Stimulated activated CD8-positive, alpha-beta memory T cell treated with anti-CD3 and anti-CD28 coated beads, Interleukin-12 subunit alpha, Interleukin-12 subunit beta, amount 100 ng/mL, for 4 hours (primary cell): ENCODE measurements at regions not wholly inside any gene's neighbourhood (a gene's known extent, or its start where the extent isn't known, plus 50 kb on each side); places are given as distances from the start of the nearest gene placed in this dataset.
"Not testable (repeated sequence)": the region's sequence is repeated elsewhere in the genome, so short reads cannot be mapped to it uniquely, and the experiment has no call there.

Experiments
- DNase-seq: peaks from one replicate; pipeline ENCODE4 v3.0.0-alpha.2; 2020; ENCODE audit warnings: low read depth

DNA sequence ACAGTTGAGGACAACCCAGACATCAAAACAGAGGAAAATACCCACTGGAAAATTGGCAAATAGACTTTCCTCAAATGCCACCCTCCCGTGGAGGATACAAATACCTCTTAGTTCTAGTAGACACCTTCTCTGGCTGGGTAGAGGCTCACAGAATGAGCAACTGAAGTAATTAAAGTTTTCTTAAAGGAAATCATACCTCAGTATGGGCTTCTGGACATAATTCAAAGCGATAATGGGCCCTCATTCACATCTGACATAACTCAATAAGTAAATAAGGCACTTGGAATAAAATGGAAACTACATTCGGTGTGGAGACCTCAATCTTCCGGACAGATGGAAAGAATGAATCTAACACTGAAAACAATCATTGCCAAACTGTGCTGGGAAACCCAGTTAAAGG, 115.2 kb upstream of the PLCL2 start:
- no peak for DNase-seq

DNA sequence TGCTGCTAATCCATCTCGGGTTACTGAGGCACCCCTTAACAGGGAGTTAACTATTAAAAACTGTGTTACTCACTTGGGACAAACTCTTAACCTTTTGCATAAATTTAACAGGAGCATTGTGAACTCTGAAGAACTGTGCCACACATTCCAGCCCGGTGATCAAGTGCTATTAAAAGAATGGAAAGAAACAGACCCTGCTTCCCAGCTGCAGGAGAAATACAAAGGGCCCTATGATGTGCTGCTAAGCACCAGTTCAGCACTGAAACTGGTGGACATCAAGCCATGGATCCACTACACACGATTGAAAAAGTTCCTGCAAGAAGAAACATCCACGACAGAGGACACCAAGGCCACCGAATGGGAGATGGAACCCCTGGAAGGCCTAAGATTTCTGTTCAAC, 114.7 kb upstream of the PLCL2 start:
- no peak for DNase-seq

DNA sequence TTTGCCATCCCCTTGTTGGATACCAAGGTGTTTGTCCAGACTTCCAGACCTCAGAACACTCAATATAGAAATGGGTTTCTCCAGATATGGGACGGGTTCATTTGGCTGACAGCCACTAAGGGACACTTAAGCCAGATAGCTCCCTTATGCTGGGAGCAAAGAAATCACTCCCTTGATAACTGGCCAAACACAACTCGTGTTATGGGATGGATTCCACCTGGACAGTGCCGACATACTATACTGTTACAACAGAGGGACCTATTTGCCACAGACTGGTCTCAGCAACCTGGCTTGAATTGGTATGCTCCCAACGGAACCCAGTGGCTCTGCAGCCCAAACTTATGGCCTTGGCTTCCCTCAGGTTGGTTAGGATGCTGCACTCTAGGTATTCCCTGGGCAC, 114.0 kb upstream of the PLCL2 start:
- DNase-seq, result no peak

DNA sequence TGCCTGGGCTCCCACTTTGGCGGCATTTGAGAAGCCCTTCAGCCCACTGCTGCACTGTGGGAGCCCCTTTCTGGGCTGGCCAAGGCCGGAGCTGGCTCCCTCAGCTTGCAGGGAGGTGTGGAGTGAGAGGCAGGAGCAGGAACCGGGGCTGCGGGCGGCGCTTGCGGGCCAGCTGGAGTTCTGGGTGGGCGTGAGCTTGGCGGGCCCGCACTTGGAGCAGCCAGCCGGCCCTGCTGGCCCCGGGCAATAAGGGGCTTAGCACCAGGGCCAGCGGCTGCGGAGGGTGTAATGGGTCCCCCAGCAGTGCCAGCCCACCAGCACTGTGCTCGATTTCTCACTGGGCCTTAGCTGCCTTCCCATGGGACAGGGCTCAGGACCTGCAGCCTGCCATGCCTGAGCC, 111.2 kb upstream of the PLCL2 start:
- not testable (repeated sequence) for DNase-seq

DNA sequence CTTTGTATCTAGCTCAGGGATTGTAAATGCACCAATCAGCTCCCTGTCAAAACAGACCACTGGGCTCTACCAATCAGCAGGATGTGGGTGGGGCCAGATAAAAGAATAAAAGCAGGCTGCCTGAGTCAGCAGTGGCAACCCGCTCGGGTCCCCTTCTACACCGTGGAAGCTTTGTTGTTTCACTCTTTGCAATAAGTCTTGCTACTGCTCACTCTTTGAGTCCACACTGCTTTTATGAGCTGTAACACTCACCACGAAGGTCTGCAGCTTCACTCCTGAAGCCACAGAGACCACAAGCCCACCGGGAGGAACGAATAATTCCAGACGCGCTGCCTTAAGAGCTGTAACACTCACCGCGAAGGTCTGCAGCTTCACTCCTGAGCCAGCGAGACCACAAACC, 110.2 kb upstream of the PLCL2 start:
- DNase-seq, result not testable (repeated sequence)

DNA sequence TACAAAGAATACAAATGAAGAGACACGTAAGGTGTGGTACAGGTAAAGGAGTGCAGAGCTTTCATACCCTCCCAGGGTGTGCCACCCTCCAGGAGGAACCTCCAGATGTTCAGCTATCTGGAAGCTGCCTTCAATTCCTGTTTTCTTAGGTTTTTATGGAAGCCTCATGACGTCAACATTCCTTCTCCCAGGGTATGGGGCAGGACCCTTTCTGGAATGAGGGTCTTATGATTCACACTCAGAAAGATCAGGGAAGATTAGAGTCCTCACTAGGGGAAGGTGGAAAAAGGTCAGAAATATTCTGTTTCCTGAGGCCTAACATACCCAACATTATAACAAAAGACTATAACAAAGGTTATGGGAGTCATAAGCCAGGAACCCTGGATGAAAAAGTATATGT, 99.8 kb upstream of the PLCL2 start:
- no peak for DNase-seq

DNA sequence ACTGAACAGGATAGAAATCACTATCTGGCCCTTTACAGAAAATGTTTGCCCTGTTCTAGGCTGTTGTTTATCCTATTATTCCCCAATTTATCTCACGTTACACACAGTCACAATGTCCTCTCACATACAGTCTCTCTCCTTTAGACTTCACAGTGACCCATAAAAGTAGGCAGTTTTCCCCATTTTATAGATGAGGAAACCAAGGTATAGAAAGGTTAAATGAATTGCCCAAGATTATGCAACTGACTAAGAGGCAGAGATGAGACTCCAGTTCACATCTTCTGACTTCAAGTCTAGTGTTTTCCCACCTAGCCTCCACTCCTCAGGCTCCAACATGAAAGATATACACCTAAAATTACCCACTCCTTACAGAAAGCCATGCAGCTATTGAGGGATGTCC, 99.3 kb upstream of the PLCL2 start:
- DNase-seq, result no peak

DNA sequence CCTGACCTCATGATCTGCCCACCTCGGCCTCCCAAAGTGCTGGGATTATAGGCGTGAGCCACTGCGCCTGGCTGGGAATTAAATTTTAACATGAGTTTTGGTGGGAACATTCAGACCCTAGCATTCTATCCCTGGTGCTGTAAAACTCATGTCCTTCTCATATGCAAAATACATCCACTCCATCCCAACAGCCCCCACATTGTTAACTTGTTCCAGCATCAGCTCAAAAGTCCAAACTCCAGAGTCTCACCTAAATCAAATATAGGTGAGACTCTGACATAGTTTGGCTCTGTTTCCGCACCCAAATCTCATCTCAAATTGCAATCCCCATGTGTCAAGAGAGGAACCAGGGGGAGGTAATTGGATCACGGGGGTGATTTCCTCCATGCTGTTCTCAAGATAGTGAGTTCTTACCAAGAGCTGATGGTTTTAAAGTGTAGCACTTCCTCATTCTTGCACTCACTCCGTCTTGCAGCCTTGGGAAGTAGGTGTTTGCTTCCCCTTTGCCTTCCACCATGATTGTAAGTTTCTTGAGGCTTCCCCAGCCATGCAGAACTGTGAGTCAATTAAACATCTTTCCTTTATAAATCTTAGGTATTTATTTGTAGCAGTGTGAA, 96.2 kb upstream of the PLCL2 start:
- no peak for DNase-seq

DNA sequence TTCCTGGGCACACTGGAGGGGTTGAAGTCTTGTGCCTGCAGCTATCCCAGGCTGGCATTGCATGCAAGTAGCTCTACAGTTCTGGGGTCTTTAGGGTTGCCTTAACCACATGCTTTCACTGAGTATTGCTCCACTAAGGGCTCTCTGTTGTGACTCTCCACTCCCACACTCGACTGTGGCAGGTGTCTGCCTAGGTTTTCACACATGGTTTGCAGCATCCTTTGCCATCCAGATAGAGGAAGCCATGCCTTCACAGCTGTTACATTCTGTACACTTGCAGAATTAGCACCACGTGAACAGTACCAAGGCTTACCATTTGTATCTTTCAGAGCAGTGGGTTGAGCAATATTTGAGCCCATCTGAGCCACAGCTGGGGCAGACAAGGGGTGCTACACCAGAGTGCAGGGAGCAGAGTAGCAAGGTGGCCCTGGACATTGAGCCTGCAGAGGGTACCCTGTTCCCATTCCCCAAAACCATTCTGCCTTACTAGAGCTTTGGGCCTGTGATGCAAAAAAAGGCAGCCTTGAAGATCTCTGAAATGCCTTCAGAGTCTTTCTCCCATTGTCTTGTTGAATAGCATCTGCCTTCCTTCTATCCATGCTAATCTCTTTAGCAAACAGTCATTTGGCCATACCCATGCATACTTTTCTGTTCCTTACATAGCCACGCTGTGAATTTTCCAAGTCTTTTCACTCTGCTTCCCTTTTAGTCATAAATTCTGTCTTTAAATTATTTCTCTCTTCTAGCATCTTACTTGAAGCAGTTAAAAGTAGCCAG, 95.2 kb upstream of the PLCL2 start:
- peak; percentile 13 for DNase-seq

DNA sequence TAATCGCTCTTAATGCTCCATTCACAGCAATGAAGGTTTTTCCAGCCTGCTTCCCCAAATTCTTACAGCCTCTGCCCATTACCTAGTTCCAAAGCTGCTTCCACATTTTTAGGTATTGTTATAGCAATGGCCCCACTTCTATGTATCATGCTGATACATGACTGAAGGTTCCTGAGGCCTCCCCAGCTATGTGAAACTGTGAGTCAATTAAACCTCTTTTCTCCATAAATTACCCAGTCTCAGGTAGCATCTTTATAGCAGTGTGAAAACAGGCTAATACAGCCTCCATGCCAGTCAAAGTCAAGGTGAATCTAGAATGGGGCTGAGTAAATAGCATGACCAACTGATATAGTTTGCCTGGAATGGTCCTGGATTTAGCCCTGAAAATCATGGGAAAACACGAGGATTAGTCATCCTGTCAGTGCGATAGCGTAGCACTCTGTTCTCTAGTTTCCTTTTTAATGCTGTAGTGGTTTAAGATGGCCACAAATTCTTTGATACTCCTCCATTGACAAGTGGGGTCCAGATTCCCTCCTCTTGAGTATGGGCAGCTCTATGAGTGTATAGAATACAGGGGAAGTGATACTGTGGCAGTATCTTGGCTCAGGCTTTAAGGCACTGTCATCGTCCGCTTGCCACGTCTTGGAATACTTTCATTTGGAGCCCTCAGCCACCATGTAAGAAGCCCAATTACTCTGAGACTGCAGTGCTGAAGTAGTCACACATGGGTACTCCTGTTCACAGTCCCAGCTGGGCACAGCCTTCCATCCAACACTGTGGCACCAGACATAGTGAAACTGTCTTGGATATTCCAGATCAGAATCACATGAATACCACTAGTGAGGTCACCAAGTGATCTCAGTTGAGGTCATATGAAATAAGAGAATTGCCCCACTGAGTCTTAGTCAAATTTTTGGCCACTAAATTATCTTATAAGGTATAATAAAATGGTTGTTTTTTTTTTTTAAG, 94.0 kb upstream of the PLCL2 start:
- no peak for DNase-seq

DNA sequence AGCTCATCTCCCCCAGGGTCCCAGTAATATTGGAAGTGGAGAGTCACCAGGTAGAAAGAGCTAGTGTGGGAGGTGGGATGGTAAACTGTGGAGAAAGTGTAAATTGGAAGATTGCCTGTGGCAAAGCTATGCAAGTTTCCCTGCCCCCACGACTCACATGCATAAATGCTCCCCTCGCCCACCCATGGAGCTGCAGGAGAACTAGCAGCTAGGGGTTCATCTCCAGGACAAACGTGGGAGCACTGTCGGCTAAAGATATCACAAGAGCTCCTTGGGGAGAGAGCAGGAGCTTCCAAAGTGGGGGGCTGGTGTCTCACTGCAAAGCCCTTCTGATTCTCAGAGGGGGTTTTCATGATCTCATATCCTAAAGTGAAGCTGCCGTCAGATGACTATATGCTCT, 91.4 kb upstream of the PLCL2 start:
- no peak for DNase-seq

DNA sequence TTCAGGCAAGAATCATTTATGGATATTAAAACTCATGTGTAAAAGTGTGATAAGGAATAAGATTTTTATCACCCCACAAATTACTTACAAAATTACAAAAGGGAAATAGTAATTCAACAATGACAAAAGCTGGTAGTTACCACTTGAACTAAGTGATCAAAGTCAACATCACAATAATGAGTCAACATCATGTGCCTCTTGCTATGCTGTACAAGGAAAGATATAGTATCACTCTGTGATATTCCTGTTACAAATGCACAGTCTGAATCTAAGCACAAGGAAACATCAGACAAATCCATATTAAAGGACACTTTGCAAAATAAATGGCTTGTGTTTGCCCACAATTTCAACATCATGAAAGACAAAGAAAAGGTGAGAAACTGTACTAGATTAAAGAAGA, 90.5 kb upstream of the PLCL2 start:
- DNase-seq, result no peak

DNA sequence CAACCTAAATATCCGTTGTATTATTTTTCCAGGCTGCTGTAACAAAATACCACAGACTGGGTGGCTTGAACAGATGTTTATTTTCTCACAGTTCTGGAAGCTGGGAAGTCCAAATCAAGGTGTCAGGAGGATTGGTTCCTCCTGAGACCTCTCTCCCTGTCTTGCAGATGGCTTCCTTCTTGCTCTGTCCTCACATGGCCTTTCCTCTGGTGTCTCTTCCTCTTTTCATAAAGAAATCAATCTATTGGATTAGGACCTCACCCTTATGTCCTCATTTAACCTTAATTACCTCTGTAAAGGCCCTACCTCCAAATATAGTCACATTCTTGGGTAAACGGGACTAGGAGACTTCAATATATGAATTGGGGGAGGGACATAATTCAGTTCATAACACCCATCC, 89.2 kb upstream of the PLCL2 start:
- no peak for DNase-seq

DNA sequence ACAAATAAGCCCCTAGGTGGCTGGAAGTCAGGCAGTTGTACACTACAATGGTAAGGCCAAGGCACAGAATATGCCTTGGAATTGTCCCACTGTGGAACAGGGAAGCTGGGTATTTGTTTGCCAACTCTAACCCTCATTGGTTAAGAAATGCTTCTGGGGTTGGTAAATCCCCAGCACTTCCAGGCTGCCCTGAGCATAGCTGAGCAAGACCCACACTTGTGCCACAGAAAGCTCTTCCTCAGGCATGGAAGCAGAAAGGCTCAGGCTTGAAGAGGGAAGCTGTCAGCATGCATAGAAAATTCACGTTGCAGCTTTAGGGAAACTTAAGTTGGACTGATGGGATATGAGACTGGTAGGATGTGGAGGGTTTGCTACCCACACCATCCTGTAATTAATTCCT, 86.9 kb upstream of the PLCL2 start:
- DNase-seq, result no peak

DNA sequence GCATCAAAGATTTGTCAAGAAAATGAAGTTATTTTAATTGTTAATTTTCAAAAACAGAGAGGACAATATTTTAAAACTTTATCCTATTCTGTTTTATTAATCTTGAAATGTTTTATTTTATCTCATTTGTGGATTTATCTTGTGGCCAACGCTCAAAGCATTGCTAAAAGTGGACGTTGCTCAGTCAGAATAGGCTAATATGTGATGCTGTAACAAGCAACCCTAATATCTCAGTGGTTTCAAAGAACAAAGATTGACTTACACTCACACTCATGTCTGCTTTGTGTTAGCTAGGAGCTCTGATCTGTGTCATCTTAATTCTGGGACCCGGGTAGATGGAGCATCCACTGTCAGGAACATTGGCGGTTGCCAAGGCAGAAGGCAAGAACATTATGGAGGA, 86.0 kb upstream of the PLCL2 start:
- no peak for DNase-seq

DNA sequence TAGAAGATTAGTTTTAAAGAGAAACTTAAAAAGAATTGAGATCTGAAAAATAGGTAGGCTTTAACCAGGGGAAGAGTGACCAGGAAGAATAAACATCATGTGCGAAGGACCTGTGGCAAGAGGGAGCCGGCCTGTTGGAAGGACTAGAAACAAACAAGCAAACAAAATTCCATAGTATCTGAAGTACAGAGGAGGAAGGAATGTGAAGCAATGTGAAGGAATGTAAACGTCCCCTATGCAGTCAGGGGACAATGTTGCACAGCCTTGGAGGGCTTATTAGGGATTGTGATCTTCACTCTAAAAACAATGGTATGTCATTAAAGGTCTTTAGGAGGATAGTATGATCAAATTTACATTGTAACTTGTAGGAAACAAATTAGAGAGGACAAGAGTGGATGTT, 84.4 kb upstream of the PLCL2 start:
- no peak for DNase-seq

DNA sequence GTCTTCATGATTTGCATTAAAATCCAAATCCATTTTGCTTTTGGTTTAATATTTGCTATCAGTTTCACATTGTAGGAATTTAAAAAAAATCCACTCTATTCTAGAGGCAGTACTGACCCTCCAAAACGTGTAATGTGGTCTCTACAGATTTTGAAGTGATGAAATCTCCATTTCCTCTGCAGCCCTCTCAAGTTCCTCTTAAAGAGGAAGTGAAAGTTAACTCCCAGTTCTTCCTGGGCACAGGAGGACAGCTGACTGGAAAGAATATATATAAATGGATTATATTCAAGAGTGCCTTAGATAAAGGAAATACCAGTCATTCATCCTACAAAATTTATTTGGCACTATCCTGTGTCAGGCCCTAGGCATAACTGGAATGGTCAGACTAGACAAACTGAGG, 83.5 kb upstream of the PLCL2 start:
- DNase-seq, result no peak

DNA sequence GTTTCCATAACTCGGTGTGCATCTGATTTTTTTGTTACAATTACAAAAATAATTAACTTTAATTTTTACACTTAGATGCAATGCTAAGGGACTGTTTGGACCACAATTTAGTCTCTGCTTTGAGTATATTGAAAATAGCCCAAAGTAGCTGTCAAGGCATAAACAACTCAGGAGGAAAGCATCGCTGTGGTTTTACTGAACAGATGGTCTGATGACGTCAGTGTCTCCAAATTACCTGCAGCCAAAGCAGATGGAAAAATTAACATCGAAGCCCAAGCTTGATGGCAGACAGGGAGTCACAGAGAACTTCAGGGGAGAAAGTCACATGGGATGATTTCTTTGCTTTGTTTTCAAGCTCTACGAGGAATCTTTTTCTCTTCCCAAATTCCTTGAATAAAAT, 83.1 kb upstream of the PLCL2 start:
- DNase-seq, result no peak

DNA sequence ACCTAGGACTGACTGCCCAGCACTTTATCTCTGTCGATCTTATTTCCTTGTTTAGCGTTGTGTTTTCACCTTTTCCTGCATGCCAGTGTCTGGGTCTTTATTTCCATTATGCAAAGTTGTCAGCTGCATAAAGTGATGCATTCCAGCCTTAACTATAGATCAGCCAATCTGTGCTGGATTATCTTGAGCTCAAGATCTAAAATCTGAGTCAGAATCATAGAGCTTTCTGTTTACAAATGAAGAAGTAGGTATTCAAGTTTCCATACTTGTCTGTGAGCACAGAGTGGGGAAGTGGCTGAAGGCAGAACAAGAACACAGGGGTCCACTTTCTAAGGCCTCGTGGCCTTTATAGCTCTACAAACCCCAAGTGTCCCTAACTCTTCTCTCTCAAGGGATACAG, 82.4 kb upstream of the PLCL2 start:
- no peak for DNase-seq

DNA sequence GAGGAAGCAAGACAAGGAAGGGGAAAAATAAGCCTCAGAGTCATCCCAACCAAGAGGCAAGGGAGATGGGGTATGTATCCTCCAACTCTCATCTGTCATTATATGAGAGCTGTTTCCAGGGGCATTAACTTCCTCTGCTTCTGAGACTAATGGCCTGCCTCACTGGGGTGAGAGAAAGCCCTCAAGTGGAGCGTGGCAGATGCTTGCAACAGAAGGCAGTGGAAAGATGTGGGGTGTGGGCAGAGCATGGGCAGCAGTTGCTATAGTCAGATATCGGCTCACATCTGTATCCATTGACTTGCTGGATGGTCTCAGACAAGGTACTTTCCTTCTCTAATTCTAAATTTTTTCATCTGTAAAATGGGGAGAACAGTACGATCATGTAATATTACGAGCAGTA, 81.7 kb upstream of the PLCL2 start:
- DNase-seq, result no peak

DNA sequence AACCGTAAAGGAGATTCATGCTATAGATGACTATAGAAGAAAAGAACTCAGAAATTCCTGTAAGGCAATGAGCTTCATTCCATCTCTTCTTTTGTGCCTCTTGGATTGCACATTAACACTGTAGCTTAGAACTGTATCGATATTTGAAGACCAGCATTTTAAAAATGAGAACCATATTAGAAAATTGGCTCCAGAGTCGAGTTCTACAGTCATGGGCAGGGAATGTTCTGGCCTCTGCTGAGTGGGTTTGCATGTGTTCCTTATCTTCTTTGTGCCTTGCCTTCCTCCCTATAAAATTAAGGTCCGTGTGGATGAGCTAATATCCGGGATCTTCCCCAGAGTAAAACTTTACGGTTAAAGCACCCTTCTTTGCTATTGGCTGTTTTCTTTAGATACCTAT, 77.4 kb upstream of the PLCL2 start:
- no peak for DNase-seq

DNA sequence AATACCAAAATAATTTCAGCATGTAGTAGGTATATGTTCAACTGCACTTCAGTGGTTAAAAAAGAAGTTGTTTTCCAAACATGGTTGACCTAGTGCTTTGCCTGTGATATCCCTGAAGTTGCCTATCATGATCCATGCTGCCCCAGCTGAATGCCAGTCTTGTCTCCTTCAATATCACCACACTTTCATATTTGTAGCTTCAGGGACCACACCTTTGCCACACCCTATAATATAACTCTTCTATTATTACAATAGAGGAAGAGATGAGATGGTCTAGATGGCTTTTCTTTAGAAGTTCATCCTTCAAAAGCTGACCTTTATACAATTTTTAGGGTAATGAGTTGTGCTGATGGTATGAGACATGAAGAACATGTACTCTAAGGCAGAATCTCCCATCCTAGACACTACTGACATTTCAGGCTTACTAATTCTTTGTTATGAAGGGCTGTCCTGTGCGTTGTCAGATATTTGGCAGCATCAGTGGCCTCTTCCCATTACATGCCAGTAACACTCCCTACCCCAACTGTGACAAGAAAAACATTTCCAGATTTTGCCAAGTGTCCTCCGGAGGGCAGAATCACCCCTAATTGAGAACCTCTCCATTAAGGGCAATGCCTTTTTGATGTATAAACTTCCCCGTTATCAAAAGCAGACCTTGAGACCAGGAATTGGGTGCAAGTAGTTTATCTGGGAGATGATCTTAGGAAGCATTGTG, 76.2 kb upstream of the PLCL2 start:
- DNase-seq, result no peak
